ENCODE measurements at regions not wholly inside any gene's neighbourhood (a gene's known extent, or its start where the extent isn't known, plus 50 kb on each side); places are given as distances from the start of the nearest gene placed in this dataset.

- TF ChIP-seq CTCF (IDR thresholded peaks at IDR 0.05) (no peak), POLR2AphosphoS5 (IDR thresholded peaks at IDR 0.05) (no peak)
Measured at GRCh38 chr9:135296735-135297455, 182.7 kb upstream of the PPP1R26 start.
